SK-N-MC (cell line): ENCODE measurements at regions not wholly inside any gene's neighbourhood (a gene's known extent, or its start where the extent isn't known, plus 50 kb on each side); places are given as distances from the start of the nearest gene placed in this dataset.

ENCODE experiments used
- EZH2 ChIP-seq: fragments of 200-600 bp; sonication (generic); IDR thresholded peaks from one replicate; pipeline ENCODE4 v1.6.1; 2017; ENCODE audit warnings: antibody characterized with exemption
- FOXP2 ChIP-seq: optimal IDR thresholded peaks from 2 replicates; pipeline ENCODE3; 2011; ENCODE audit warnings: mild to moderate bottlenecking, moderate library complexity; ENCODE audit not compliant: insufficient read depth; ENCODE audit errors: extremely low read length, control extremely low read depth
- POLR2AphosphoS5 ChIP-seq: IDR thresholded peaks from 2 replicates; pipeline ENCODE4 v1.6.1; 2012; ENCODE audit warnings: mild to moderate bottlenecking, low read depth, low read length, borderline replicate concordance

- TF ChIP-seq POLR2AphosphoS5 (no peak), EZH2 (no peak), FOXP2 (no peak)
Observed at GRCh38 chr1:106717591-106717990, 338.9 kb upstream of the PRMT6 start.
